ENCODE measurements at regions not wholly inside any gene's neighbourhood (a gene's known extent, or its start where the extent isn't known, plus 50 kb on each side); places are given as distances from the start of the nearest gene placed in this dataset.

GRCh38 chr2:35415282-35415681 lies 940.3 kb upstream of the CRIM1 start:
- peak; percentile 56 for TF ChIP-seq CTCF (IDR thresholded peaks at IDR 0.05; ENCODE audit: unreplicated experiment)
- Mint-ChIP-seq H3K27me3 (ENCODE audit: unreplicated experiment) (no peaks in the 10 kb centered on the region), H3K9me3 (ENCODE audit: unreplicated experiment) (no peaks in the 10 kb centered on the region), H3K4me3 (ENCODE audit: unreplicated experiment) (no peak overlapping the region), H3K4me1 (ENCODE audit: unreplicated experiment) (no peaks in the 10 kb centered on the region), H3K36me3 (ENCODE audit: low read depth, unreplicated experiment) (no peaks in the 10 kb centered on the region), H3K27ac (ENCODE audit: unreplicated experiment) (no peak overlapping the region)
- no peak for DNase-seq (ENCODE audit: low spot score)

- Mint-ChIP-seq H3K4me1 (ENCODE audit: unreplicated experiment) (no peaks in the 10 kb centered on the region), H3K27ac (ENCODE audit: unreplicated experiment) (no peak overlapping the region), H3K36me3 (ENCODE audit: low read depth, unreplicated experiment) (no peaks in the 10 kb centered on the region), H3K9me3 (ENCODE audit: unreplicated experiment) (no peaks in the 10 kb centered on the region), H3K4me3 (ENCODE audit: unreplicated experiment) (no peak overlapping the region), H3K27me3 (ENCODE audit: unreplicated experiment) (no peaks in the 10 kb centered on the region)
- peak; percentile 80 for DNase-seq (ENCODE audit: low spot score)
- peak; percentile 95 for TF ChIP-seq CTCF (IDR thresholded peaks at IDR 0.05; ENCODE audit: unreplicated experiment)
These were observed 945.0 kb upstream of the CRIM1 start for GRCh38 chr2:35410431-35411061.

- DNase-seq (ENCODE audit: low spot score), result no peak
- Mint-ChIP-seq H3K27me3 (ENCODE audit: unreplicated experiment) (no peaks in the 10 kb centered on the region), H3K27ac (ENCODE audit: unreplicated experiment) (no peak overlapping the region), H3K4me3 (ENCODE audit: unreplicated experiment) (no peak overlapping the region), H3K4me1 (ENCODE audit: unreplicated experiment) (no peaks in the 10 kb centered on the region), H3K9me3 (ENCODE audit: unreplicated experiment) (no peaks in the 10 kb centered on the region), H3K36me3 (ENCODE audit: low read depth, unreplicated experiment) (no peaks in the 10 kb centered on the region)
- no peak for TF ChIP-seq CTCF (IDR thresholded peaks at IDR 0.05; ENCODE audit: unreplicated experiment)
These were observed 945.8 kb upstream of the CRIM1 start for GRCh38 chr2:35409762-35410161.

- no peak overlapping the region for H3K27ac Mint-ChIP-seq (ENCODE audit: unreplicated experiment)
- H3K4me1 Mint-ChIP-seq (ENCODE audit: unreplicated experiment), result no peaks in the 10 kb centered on the region
- no peak for DNase-seq (ENCODE audit: low spot score)
- no peaks in the 10 kb centered on the region for H3K36me3 Mint-ChIP-seq (ENCODE audit: low read depth, unreplicated experiment)
- H3K9me3 Mint-ChIP-seq (ENCODE audit: unreplicated experiment), result no peaks in the 10 kb centered on the region
- H3K27me3 Mint-ChIP-seq (ENCODE audit: unreplicated experiment), result no peaks in the 10 kb centered on the region
- no peak overlapping the region for H3K4me3 Mint-ChIP-seq (ENCODE audit: unreplicated experiment)
- no peak for TF ChIP-seq CTCF (IDR thresholded peaks at IDR 0.05; ENCODE audit: unreplicated experiment)
These were observed 947.3 kb upstream of the CRIM1 start for GRCh38 chr2:35408320-35408719.

GRCh38 chr2:35391736-35392442 lies 963.7 kb upstream of the CRIM1 start:
- no peak for DNase-seq (ENCODE audit: low spot score)
- TF ChIP-seq CTCF (IDR thresholded peaks at IDR 0.05; ENCODE audit: unreplicated experiment), result no peak
- no peaks in the 10 kb centered on the region for H3K4me1 Mint-ChIP-seq (ENCODE audit: unreplicated experiment)
- no peaks in the 10 kb centered on the region for H3K9me3 Mint-ChIP-seq (ENCODE audit: unreplicated experiment)
- H3K27ac Mint-ChIP-seq (ENCODE audit: unreplicated experiment), result no peak overlapping the region
- no peaks in the 10 kb centered on the region for H3K36me3 Mint-ChIP-seq (ENCODE audit: low read depth, unreplicated experiment)
- H3K27me3 Mint-ChIP-seq (ENCODE audit: unreplicated experiment), result no peaks in the 10 kb centered on the region
- no peak overlapping the region for H3K4me3 Mint-ChIP-seq (ENCODE audit: unreplicated experiment)
